ENCODE measurements at regions not wholly inside any gene's neighbourhood (a gene's known extent, or its start where the extent isn't known, plus 50 kb on each side); places are given as distances from the start of the nearest gene placed in this dataset.

GRCh38 chr2:7819316-7819715 lies 862.5 kb upstream of the ID2 start:
- TF ChIP-seq JUNB (IDR thresholded peaks at IDR 0.05) (no peak), HOXB5 (CRISPR knock-in tag; IDR thresholded peaks at IDR 0.05) (no peak)
- TF ChIP-seq, protein P1, sequence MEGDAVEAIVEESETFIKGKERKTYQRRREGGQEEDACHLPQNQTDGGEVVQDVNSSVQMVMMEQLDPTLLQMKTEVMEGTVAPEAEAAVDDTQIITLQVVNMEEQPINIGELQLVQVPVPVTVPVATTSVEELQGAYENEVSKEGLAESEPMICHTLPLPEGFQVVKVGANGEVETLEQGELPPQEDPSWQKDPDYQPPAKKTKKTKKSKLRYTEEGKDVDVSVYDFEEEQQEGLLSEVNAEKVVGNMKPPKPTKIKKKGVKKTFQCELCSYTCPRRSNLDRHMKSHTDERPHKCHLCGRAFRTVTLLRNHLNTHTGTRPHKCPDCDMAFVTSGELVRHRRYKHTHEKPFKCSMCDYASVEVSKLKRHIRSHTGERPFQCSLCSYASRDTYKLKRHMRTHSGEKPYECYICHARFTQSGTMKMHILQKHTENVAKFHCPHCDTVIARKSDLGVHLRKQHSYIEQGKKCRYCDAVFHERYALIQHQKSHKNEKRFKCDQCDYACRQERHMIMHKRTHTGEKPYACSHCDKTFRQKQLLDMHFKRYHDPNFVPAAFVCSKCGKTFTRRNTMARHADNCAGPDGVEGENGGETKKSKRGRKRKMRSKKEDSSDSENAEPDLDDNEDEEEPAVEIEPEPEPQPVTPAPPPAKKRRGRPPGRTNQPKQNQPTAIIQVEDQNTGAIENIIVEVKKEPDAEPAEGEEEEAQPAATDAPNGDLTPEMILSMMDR (IDR thresholded peaks at IDR 0.05) = no peak
